ENCODE measurements at regions not wholly inside any gene's neighbourhood (a gene's known extent, or its start where the extent isn't known, plus 50 kb on each side); places are given as distances from the start of the nearest gene placed in this dataset.

GRCh38 chr4:17085416-17085815, 187.0 kb upstream of the LDB2 start:
- TF ChIP-seq POLR2AphosphoS5 (IDR thresholded peaks at IDR 0.05; ENCODE audit: low read depth), result no peak
- TF ChIP-seq CTCF (conservative IDR thresholded peaks at IDR 0.05; ENCODE audit: low read depth in 2 of 2), result no peak
- TF ChIP-seq REST (IDR thresholded peaks at IDR 0.05; ENCODE audit: unreplicated experiment), result no peak
- TF ChIP-seq EZH2 (IDR thresholded peaks at IDR 0.05; ENCODE audit: low read depth, unreplicated experiment), result no peak
- no peak for TF ChIP-seq EZH2phosphoT487 (IDR thresholded peaks at IDR 0.05; ENCODE audit: unreplicated experiment)
- no peak for TF ChIP-seq JUNB (IDR thresholded peaks at IDR 0.05; ENCODE audit: unreplicated experiment)
- TF ChIP-seq STAT1 (IDR thresholded peaks at IDR 0.05; ENCODE audit: unreplicated experiment), result no peak
- no peak for TF ChIP-seq CREB1 (CRISPR knock-in tag; IDR thresholded peaks at IDR 0.05; ENCODE audit: low read depth)
- TF ChIP-seq ETS1 (IDR thresholded peaks at IDR 0.05), result no peak
- TF ChIP-seq ZNF114 (CRISPR knock-in tag; IDR thresholded peaks at IDR 0.05), result no peak
- no peak for TF ChIP-seq ZNF331 (CRISPR knock-in tag; IDR thresholded peaks at IDR 0.05; ENCODE audit: low read depth)
- no peak for TF ChIP-seq ZNF462 (CRISPR knock-in tag; IDR thresholded peaks at IDR 0.05)

All from GM23338 (cell line).